B cell (primary cell): ENCODE measurements at regions not wholly inside any gene's neighbourhood (a gene's known extent, or its start where the extent isn't known, plus 50 kb on each side); places are given as distances from the start of the nearest gene placed in this dataset.

ENCODE experiments used
- ATAC-seq: fragments of 200-7000 bp; cut with Tn5 transposase; one replicate; pipeline ENCODE4 v1.10.0; 2021; ENCODE audit warnings: low read depth, mild to moderate bottlenecking, moderate number of reproducible peaks, moderate library complexity
- CTCF ChIA-PET: fragments of 350-600 bp; sonication (Branson Sonifier 250); formaldehyde crosslinking; loops from one replicate; lab custom pipeline; 2021; ENCODE audit warnings: antibody characterized with exemption, inconsistent platforms; lab: Charles Lee
- POLR2A ChIA-PET: fragments of 350-600 bp; sonication (Branson Sonifier 250); formaldehyde crosslinking; loops from one replicate; lab custom pipeline; 2021; ENCODE audit warnings: antibody characterized with exemption; lab: Charles Lee
- DNase-seq: peaks from one replicate; pipeline ENCODE4 v3.0.0; 2013
- H2AFZ ChIP-seq: 2 replicates; pipeline ENCODE4 v1.6.1; 2012; ENCODE audit warnings: mild to moderate bottlenecking, low read depth, low read length; ENCODE audit not compliant: insufficient read depth, poor library complexity, severe bottlenecking
- H3K27ac ChIP-seq, 2 donors: 1 replicate in 1 of 2; 2 replicates in 1 of 2; pipeline ENCODE4 v1.5.1; 2012 to 2013; ENCODE audit warnings: low read length in 2 of 2, mild to moderate bottlenecking in 2 of 2, moderate library complexity in 1 of 2
- H3K27me3 ChIP-seq, 4 experiments: fragments of 200-600 bp in 1 of 4; sonication (generic) in 1 of 4; replicated peaks in 1 of 4; 1 replicate in 2 of 4; 2 replicates in 2 of 4; pipeline versions ENCODE4 v1.6.1 to v1.7.0; 2013 to 2016; ENCODE audit warnings: low read length in 3 of 4, mild to moderate bottlenecking in 2 of 4, mixed read lengths in 1 of 4, moderate library complexity in 1 of 4; ENCODE audit not compliant: insufficient read depth in 4 of 4, control insufficient read depth in 3 of 4; ENCODE audit errors: control extremely low read depth in 1 of 4
- H3K36me3 ChIP-seq, 2 experiments: replicated peaks in 1 of 2; 1 replicate in 1 of 2; 2 replicates in 1 of 2; pipeline versions ENCODE4 v1.6.1 to v1.7.1; 2013; ENCODE audit warnings: low read length in 1 of 2; ENCODE audit not compliant: insufficient read depth in 2 of 2, control insufficient read depth in 1 of 2; ENCODE audit errors: control extremely low read depth in 1 of 2, extremely low read depth in 1 of 2
- H3K4me1 ChIP-seq, 2 donors: fragments of 200-600 bp in 1 of 2; sonication (generic) in 1 of 2; 1 replicate in 1 of 2; 2 replicates in 1 of 2; pipeline versions ENCODE4 v1.5.1 to v1.6.1; 2013 to 2017; ENCODE audit warnings: low read length in 2 of 2; ENCODE audit not compliant: control insufficient read depth in 2 of 2, insufficient read depth in 2 of 2
- H3K4me2 ChIP-seq: replicated peaks from 2 replicates; pipeline ENCODE3; 2012; ENCODE audit warnings: mild to moderate bottlenecking, low read depth, low read length; ENCODE audit not compliant: poor library complexity, severe bottlenecking
- H3K4me3 ChIP-seq, 5 experiments: fragments of 200-600 bp in 1 of 5; sonication (generic) in 1 of 5; 1 replicate in 3 of 5; 2 replicates in 2 of 5; pipeline versions ENCODE4 v1.5.1 to v1.7.0; 2011 to 2016; ENCODE audit warnings: low read length in 4 of 5, mild to moderate bottlenecking in 4 of 5, low read depth in 2 of 5, control low read depth in 1 of 5, moderate library complexity in 1 of 5; ENCODE audit not compliant: insufficient read depth in 1 of 5; ENCODE audit errors: control extremely low read depth in 1 of 5, extremely low read depth in 1 of 5
- H3K79me2 ChIP-seq: fragments of 200-600 bp; sonication (generic); one replicate; pipeline ENCODE4 v1.6.0; 2016; ENCODE audit warnings: low read length; ENCODE audit not compliant: control insufficient read depth, insufficient read depth
- H3K9ac ChIP-seq: fragments of 200-600 bp; sonication (generic); 2 replicates; pipeline ENCODE4 v1.6.1; 2017; ENCODE audit warnings: mild to moderate bottlenecking, low read length, moderate library complexity
- H3K9me3 ChIP-seq, 3 donors: one replicate each; pipeline versions ENCODE4 v1.6.1 to v1.7.1; 2013; ENCODE audit warnings: low read length in 2 of 3; ENCODE audit not compliant: control insufficient read depth in 2 of 3, insufficient read depth in 1 of 3; ENCODE audit errors: control extremely low read depth in 1 of 3
- H4K20me1 ChIP-seq: 2 replicates; pipeline ENCODE4 v1.6.0; 2012; ENCODE audit warnings: mild to moderate bottlenecking, low read length; ENCODE audit not compliant: insufficient read depth, control insufficient read depth, poor library complexity, severe bottlenecking
- H3K27ac Mint-ChIP-seq: one replicate; pipeline ENCODE4 v1.8.0; 2021; ENCODE audit warnings: mixed read lengths
- H3K27me3 Mint-ChIP-seq: one replicate; pipeline ENCODE4 v1.8.0; 2021; ENCODE audit warnings: mixed read lengths
- H3K4me1 Mint-ChIP-seq: one replicate; pipeline ENCODE4 v1.8.0; 2021; ENCODE audit warnings: mixed read lengths
- H3K4me3 Mint-ChIP-seq: one replicate; pipeline ENCODE4 v1.8.0; 2021; ENCODE audit warnings: mixed read lengths
- H3K9me3 Mint-ChIP-seq: one replicate; pipeline ENCODE4 v1.8.0; 2022; ENCODE audit warnings: mixed read lengths; ENCODE audit not compliant: insufficient read depth
- CTCF ChIP-seq: fragments of 200-600 bp; IDR thresholded peaks from one replicate; pipeline ENCODE4 v1.8.0; 2022; ENCODE audit warnings: antibody characterized with exemption, mild to moderate bottlenecking
- EZH2 ChIP-seq: IDR thresholded peaks from 2 replicates; pipeline ENCODE4 v1.6.1; 2012; ENCODE audit warnings: borderline replicate concordance, low read depth, mild to moderate bottlenecking, moderate library complexity, low read length; ENCODE audit not compliant: insufficient read depth, poor library complexity, severe bottlenecking
- WGBS: methylation state at CpG from one replicate; pipeline ENCODE4 v1.1.5; 2013; ENCODE audit warnings: missing lambda C conversion rate; ENCODE audit not compliant: insufficient coverage; 5-methylcytosine and 5-hydroxymethylcytosine counted together
- intact Hi-C: fragments of 100-400 bp; cut with micrococcal nuclease; formaldehyde crosslinking; loops from one replicate; pipeline ENCODE4 v1.10.0; 2022

- Mint-ChIP-seq H3K4me1 (no peaks in the 10 kb centered on the region), H3K27me3 (no peaks in the 10 kb centered on the region), H3K9me3 (no peaks in the 10 kb centered on the region), H3K4me3 (no peak overlapping the region), H3K27ac (no peak overlapping the region)
- no peaks in the 10 kb centered on the region for H3K9me3 ChIP-seq
- WGBS: no CpG with 5 or more reads among the region's 1 CpG
- no peaks in the 10 kb centered on the region for H3K79me2 ChIP-seq
- H2AFZ ChIP-seq: no peak overlapping the region
- H3K4me3 ChIP-seq: no peak overlapping the region
- H4K20me1 ChIP-seq: no peaks in the 10 kb centered on the region
- ChIA-PET POLR2A (no interaction called here), CTCF (no interaction called here)
- intact Hi-C loops: no loop called here
- TF ChIP-seq CTCF: no peak
- TF ChIP-seq EZH2: no peak
- no peak overlapping the region for H3K9ac ChIP-seq
- no peak overlapping the region for H3K27ac ChIP-seq
- H3K36me3 ChIP-seq: no peaks in the 10 kb centered on the region
- H3K27me3 ChIP-seq: no peaks in the 10 kb centered on the region
- no peak for ATAC-seq
- H3K4me2 ChIP-seq: no peak overlapping the region
- H3K4me1 ChIP-seq: no peaks in the 10 kb centered on the region
- no peak for DNase-seq
Measured at GRCh38 chr4:137599734-137600133, 67.4 kb upstream of the PCDH18 start.

- DNase-seq: no peak
- TF ChIP-seq CTCF: no peak
- TF ChIP-seq EZH2: no peak
- no peak overlapping the region for H3K4me3 Mint-ChIP-seq
- Histone ChIP-seq H3K4me3 (no peak overlapping the region), H3K4me1 (no peaks in the 10 kb centered on the region), H3K9ac (no peak overlapping the region), H3K36me3 (no peaks in the 10 kb centered on the region), H3K9me3 (no peaks in the 10 kb centered on the region), H2AFZ (no peak overlapping the region), H3K79me2 (no peaks in the 10 kb centered on the region), H4K20me1 (no peaks in the 10 kb centered on the region), H3K27me3 (no peaks in the 10 kb centered on the region), H3K4me2 (no peak overlapping the region), H3K27ac (no peak overlapping the region)
- H3K4me1 Mint-ChIP-seq: no peaks in the 10 kb centered on the region
- no peaks in the 10 kb centered on the region for H3K27me3 Mint-ChIP-seq
- no peak for ATAC-seq
- no CpG with 5 or more reads among the region's 3 CpGs for WGBS
- no peak overlapping the region for H3K27ac Mint-ChIP-seq
- intact Hi-C loops: no loop called here
- ChIA-PET POLR2A (no interaction called here), CTCF (no interaction called here)
- H3K9me3 Mint-ChIP-seq: no peaks in the 10 kb centered on the region
Measured at GRCh38 chr4:137597752-137598430, 65.6 kb upstream of the PCDH18 start.
